HUES6 (cell line): ENCODE measurements at regions not wholly inside any gene's neighbourhood (a gene's known extent, or its start where the extent isn't known, plus 50 kb on each side); places are given as distances from the start of the nearest gene placed in this dataset.

Experiments
- H3K27ac ChIP-seq: 2 replicates; pipeline ENCODE4 v1.7.0; 2013; ENCODE audit warnings: low read depth, mild to moderate bottlenecking, low read length, inconsistent platforms
- H3K27me3 ChIP-seq: 2 replicates; pipeline ENCODE4 v1.6.1; 2013; ENCODE audit warnings: low read length; ENCODE audit not compliant: control insufficient read depth, insufficient read depth
- H3K36me3 ChIP-seq: 2 replicates; pipeline ENCODE4 v1.6.1; 2013; ENCODE audit warnings: low read length; ENCODE audit not compliant: control insufficient read depth, insufficient read depth
- H3K4me1 ChIP-seq: 2 replicates; pipeline ENCODE4 v1.6.1; 2013; ENCODE audit warnings: low read length; ENCODE audit not compliant: control insufficient read depth, insufficient read depth
- H3K4me3 ChIP-seq: 2 replicates; pipeline ENCODE4 v1.5.1; 2013; ENCODE audit warnings: low read depth, low read length
- H3K9ac ChIP-seq: one replicate; pipeline ENCODE4 v1.6.1; 2013; ENCODE audit warnings: mild to moderate bottlenecking, low read length
- H3K9me3 ChIP-seq: 2 replicates; pipeline ENCODE4 v1.6.1; 2013; ENCODE audit warnings: low read depth, low read length; ENCODE audit not compliant: control insufficient read depth, insufficient read depth

- Histone ChIP-seq H3K4me3 (no peak overlapping the region), H3K36me3 (no peaks in the 10 kb centered on the region), H3K27ac (no peak overlapping the region), H3K9me3 (no peaks in the 10 kb centered on the region), H3K4me1 (peaks cover under 1% of the 10 kb centered on the region; the same call in 1 of the 2 replicates), H3K27me3 (no peaks in the 10 kb centered on the region), H3K9ac (no peak overlapping the region)
These were observed 106.9 kb upstream of the NPHP3 start for GRCh38 chr3:132829101-132829500.

DNA sequence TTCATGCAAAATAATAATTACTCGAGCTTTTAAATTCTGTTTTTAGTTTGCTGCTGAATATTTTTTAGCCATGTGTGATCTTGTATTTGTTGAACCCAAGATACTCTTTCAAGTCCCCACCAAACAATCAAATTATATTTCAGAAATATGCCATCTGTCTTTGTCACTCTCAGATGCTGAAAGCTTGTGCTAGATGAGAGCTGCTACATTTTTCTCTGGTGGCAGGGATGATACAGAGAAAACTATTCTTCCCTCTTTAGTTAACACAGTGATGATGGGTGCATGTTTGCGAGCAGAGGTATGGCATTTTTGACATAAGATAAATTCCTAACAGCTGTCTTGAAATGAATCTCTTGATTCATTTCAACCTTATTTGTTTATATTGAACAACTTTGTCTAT lies 100.6 kb upstream of the NPHP3 start:
- Histone ChIP-seq H3K4me1 (no peaks in the 10 kb centered on the region), H3K9me3 (no peaks in the 10 kb centered on the region), H3K27ac (no peak overlapping the region), H3K9ac (no peak overlapping the region), H3K36me3 (no peaks in the 10 kb centered on the region), H3K4me3 (no peak overlapping the region), H3K27me3 (no peaks in the 10 kb centered on the region)

DNA sequence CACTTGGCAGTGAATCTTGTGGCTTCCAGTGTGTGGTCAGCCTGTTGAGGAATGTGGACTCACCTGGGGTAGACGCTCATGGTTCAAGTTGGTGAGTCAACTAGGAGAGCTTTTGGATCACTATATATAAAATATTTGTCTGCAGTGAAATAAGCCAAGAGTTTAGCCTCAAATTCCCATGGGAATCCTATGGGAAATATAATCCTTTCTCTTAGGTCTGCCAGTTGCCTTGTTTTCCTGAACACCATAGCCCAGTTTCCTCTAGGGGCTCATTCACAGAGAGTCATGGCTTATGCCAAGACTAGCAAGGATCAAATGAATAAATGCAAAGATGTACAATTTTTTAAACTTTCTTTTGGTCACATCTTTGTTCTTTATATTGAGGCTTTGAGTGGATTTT lies 100.1 kb upstream of the NPHP3 start:
- H3K9me3 ChIP-seq = no peaks in the 10 kb centered on the region
- no peak overlapping the region for H3K27ac ChIP-seq
- no peaks in the 10 kb centered on the region for H3K4me1 ChIP-seq
- H3K4me3 ChIP-seq = no peak overlapping the region
- no peaks in the 10 kb centered on the region for H3K36me3 ChIP-seq
- H3K9ac ChIP-seq = no peak overlapping the region
- H3K27me3 ChIP-seq = no peaks in the 10 kb centered on the region

- Histone ChIP-seq H3K36me3 (no peaks in the 10 kb centered on the region), H3K4me3 (no peak overlapping the region), H3K27me3 (no peaks in the 10 kb centered on the region), H3K9ac (no peak overlapping the region), H3K9me3 (no peaks in the 10 kb centered on the region), H3K27ac (no peak overlapping the region), H3K4me1 (no peaks in the 10 kb centered on the region)
These were observed 99.1 kb upstream of the NPHP3 start for GRCh38 chr3:132821314-132821713.

DNA sequence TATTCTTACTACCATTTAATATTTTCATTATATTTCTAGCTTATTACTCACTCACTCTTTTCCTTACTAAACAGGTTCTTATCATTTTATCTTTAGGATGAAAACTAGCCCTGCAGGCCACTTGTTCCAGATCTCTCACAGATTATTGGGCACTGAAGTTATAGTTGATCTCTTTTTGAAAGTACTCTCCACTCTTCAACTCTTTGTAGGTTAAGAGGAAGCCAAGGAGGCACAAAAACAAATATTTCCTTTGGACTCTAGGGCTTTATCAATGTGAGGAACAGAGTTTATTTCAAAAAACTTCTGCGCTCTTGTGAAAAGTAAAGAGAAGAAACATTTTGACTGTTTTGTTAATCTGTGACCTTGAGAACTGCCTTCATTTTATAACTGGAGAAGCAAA lies 96.0 kb upstream of the NPHP3 start:
- Histone ChIP-seq H3K36me3 (no peaks in the 10 kb centered on the region), H3K9ac (no peak overlapping the region), H3K4me3 (no peak overlapping the region)

GRCh38 chr3:132817646-132818177 lies 95.5 kb upstream of the NPHP3 start:
- Histone ChIP-seq H3K27ac (no peak overlapping the region), H3K4me1 (no peaks in the 10 kb centered on the region), H3K9me3 (no peaks in the 10 kb centered on the region), H3K36me3 (no peaks in the 10 kb centered on the region), H3K9ac (no peak overlapping the region), H3K27me3 (no peaks in the 10 kb centered on the region), H3K4me3 (no peak overlapping the region)

More for the DNA sequence above, 96.0 kb upstream of the NPHP3 start:
- no peaks in the 10 kb centered on the region for H3K9me3 ChIP-seq
- no peak overlapping the region for H3K27ac ChIP-seq
- no peaks in the 10 kb centered on the region for H3K27me3 ChIP-seq
- no peaks in the 10 kb centered on the region for H3K4me1 ChIP-seq

DNA sequence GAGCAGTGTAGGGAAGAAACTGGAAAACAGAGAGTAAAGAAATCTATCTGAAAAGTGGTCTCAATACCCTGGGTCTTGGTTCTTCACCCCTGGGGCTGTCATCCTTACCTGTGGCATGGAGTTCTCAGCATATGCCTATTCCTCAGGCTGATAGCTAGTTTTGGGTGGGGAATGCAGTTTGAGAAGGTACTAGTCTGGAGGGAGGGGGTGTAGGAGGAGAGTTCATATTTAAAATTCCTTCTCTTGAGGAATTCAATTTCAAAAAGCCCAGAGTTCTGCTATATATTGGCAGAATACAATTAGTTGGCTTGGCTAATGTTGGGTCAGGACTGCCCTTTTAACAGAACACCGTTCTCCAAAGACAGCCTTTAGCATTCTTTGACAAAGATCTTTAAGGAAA lies 82.9 kb upstream of the NPHP3 start:
- Histone ChIP-seq H3K4me1 (no peaks in the 10 kb centered on the region), H3K4me3 (no peak overlapping the region), H3K36me3 (no peaks in the 10 kb centered on the region), H3K27me3 (no peaks in the 10 kb centered on the region), H3K9ac (no peak overlapping the region), H3K27ac (no peak overlapping the region), H3K9me3 (no peaks in the 10 kb centered on the region)

DNA sequence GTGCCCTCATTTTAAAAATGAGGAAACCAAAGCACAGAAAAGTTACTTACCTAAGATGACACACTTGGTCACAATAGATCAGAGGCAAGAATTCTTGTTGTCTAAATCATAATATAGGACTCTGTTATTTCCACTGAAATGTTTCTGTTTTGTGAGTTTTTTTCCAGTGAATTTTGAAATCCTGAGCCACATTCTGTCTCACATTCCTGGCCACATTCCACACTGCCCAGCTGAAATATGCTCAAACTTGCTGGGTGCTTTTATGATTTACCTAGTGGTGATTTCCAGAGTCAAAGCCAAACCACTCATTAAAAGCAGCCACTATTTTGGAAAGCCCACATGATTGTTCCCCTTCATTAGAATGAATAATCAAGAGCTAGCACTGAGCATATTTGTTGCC lies 82.3 kb upstream of the NPHP3 start:
- no peak overlapping the region for H3K4me3 ChIP-seq
- H3K4me1 ChIP-seq = no peaks in the 10 kb centered on the region
- H3K27ac ChIP-seq = no peak overlapping the region
- H3K9me3 ChIP-seq = no peaks in the 10 kb centered on the region
- no peaks in the 10 kb centered on the region for H3K36me3 ChIP-seq
- no peaks in the 10 kb centered on the region for H3K27me3 ChIP-seq
- H3K9ac ChIP-seq = no peak overlapping the region

DNA sequence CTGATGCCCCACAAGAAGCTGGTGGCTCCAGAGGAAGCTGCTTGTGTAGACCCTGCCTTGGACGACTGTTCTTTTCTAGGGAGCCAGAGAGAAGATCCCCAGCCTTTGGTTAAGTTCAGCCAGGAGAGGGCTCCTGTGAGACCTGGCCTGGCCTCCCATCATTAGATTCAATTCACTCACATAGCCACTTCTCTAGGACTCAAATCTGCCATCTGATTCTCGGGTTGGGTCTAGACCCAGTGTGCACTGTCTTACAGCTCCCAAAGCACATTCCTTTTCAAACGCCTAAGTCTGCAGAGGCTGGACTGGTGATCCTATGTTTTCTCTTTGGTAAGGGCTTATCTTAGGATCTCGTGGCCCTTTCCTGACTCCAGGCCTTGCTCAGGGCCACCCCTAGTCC lies 81.7 kb upstream of the NPHP3 start:
- no peak overlapping the region for H3K4me3 ChIP-seq
- H3K27ac ChIP-seq = no peak overlapping the region
- H3K9ac ChIP-seq = no peak overlapping the region
- no peaks in the 10 kb centered on the region for H3K27me3 ChIP-seq
- no peaks in the 10 kb centered on the region for H3K9me3 ChIP-seq
- no peaks in the 10 kb centered on the region for H3K36me3 ChIP-seq
- no peaks in the 10 kb centered on the region for H3K4me1 ChIP-seq

GRCh38 chr3:132800958-132801357 lies 78.7 kb upstream of the NPHP3 start:
- Histone ChIP-seq H3K9ac (no peak overlapping the region), H3K4me3 (no peak overlapping the region), H3K36me3 (no peaks in the 10 kb centered on the region), H3K27ac (no peak overlapping the region), H3K27me3 (no peaks in the 10 kb centered on the region), H3K9me3 (no peaks in the 10 kb centered on the region), H3K4me1 (no peaks in the 10 kb centered on the region)

DNA sequence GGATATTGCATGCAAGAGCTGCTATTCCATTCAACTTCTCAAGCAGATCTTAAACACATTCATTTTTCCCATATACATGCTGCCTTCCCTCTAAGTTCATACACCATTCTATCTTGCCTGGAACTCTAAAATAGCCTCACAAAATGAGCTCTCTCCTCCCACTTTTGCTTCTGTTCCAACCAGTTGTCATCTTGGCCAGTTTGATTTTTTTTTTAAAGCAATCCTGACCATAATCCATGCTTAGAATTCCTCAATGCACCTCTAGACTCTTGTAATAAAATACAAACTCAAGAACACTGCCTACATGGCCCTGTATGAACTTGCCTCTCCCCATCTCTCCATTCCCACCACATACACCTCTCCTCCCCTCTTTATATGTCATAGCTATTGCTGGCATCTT lies 68.6 kb upstream of the NPHP3 start:
- Histone ChIP-seq H3K9ac (no peak overlapping the region), H3K27ac (no peak overlapping the region), H3K36me3 (no peaks in the 10 kb centered on the region), H3K4me3 (no peak overlapping the region), H3K27me3 (no peaks in the 10 kb centered on the region), H3K4me1 (no peaks in the 10 kb centered on the region), H3K9me3 (no peaks in the 10 kb centered on the region)

DNA sequence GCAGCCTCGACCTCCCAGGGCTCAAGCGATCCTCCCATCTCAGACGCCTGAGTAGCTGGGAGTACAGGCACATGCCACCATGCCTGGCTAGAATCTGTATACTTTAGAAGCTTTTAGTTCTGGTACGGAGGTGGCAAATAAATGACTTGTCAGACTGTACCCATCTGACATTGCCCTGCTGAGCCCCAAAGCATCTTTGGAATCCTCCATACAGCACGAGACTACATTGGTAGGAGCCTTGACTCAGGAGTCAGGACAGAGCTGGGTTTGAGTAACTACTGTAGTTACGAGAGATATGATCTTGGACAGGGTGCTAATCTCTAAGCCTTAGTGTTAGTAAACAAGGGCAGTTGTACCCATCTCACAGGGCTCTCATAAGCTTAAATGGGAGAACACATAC lies 67.8 kb upstream of the NPHP3 start:
- no peak overlapping the region for H3K27ac ChIP-seq
- H3K4me3 ChIP-seq = no peak overlapping the region
- no peaks in the 10 kb centered on the region for H3K4me1 ChIP-seq
- no peaks in the 10 kb centered on the region for H3K27me3 ChIP-seq
- H3K9me3 ChIP-seq = no peaks in the 10 kb centered on the region
- H3K36me3 ChIP-seq = no peaks in the 10 kb centered on the region
- no peak overlapping the region for H3K9ac ChIP-seq
